ENCODE measurements at regions not wholly inside any gene's neighbourhood (a gene's known extent, or its start where the extent isn't known, plus 50 kb on each side); places are given as distances from the start of the nearest gene placed in this dataset.

GRCh38 chr3:191148131-191148530 is 50.9 kb upstream of the OSTN start:
- H3K36me3 ChIP-seq (ENCODE audit: control insufficient read depth, insufficient read depth, low read length), result no peaks in the 10 kb centered on the region
- H3K9me3 ChIP-seq (ENCODE audit: control insufficient read depth, low read length), result no peaks in the 10 kb centered on the region
- no peak overlapping the region for H2AFZ ChIP-seq
- TF ChIP-seq, protein P1, sequence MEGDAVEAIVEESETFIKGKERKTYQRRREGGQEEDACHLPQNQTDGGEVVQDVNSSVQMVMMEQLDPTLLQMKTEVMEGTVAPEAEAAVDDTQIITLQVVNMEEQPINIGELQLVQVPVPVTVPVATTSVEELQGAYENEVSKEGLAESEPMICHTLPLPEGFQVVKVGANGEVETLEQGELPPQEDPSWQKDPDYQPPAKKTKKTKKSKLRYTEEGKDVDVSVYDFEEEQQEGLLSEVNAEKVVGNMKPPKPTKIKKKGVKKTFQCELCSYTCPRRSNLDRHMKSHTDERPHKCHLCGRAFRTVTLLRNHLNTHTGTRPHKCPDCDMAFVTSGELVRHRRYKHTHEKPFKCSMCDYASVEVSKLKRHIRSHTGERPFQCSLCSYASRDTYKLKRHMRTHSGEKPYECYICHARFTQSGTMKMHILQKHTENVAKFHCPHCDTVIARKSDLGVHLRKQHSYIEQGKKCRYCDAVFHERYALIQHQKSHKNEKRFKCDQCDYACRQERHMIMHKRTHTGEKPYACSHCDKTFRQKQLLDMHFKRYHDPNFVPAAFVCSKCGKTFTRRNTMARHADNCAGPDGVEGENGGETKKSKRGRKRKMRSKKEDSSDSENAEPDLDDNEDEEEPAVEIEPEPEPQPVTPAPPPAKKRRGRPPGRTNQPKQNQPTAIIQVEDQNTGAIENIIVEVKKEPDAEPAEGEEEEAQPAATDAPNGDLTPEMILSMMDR (IDR thresholded peaks at IDR 0.05), result no peak
- H3K4me1 ChIP-seq, result no peaks in the 10 kb centered on the region
- H3K79me2 ChIP-seq, result no peaks in the 10 kb centered on the region
- H3K27me3 ChIP-seq (ENCODE audit: control insufficient read depth, insufficient read depth, low read length), result no peaks in the 10 kb centered on the region
- no peak overlapping the region for H3K4me3 ChIP-seq (ENCODE audit: low read depth, low read length)
- no peak overlapping the region for H3K9ac ChIP-seq
- no peak overlapping the region for H3K4me2 ChIP-seq (ENCODE audit: low read length)
- H3K27ac ChIP-seq, result no peak overlapping the region

GRCh38 chr3:191143224-191143623 is 55.8 kb upstream of the OSTN start:
- TF ChIP-seq, protein P1 (IDR thresholded peaks at IDR 0.05), result no peak
- Histone ChIP-seq H2AFZ (no peak overlapping the region), H3K9ac (no peak overlapping the region), H3K4me2 (ENCODE audit: low read length) (no peak overlapping the region), H3K79me2 (no peaks in the 10 kb centered on the region), H3K9me3 (ENCODE audit: control insufficient read depth, low read length) (no peaks in the 10 kb centered on the region), H3K4me1 (no peaks in the 10 kb centered on the region), H3K36me3 (ENCODE audit: control insufficient read depth, insufficient read depth, low read length) (no peaks in the 10 kb centered on the region), H3K4me3 (ENCODE audit: low read depth, low read length) (no peak overlapping the region), H3K27ac (no peak overlapping the region), H3K27me3 (ENCODE audit: control insufficient read depth, insufficient read depth, low read length) (no peaks in the 10 kb centered on the region)

DNA sequence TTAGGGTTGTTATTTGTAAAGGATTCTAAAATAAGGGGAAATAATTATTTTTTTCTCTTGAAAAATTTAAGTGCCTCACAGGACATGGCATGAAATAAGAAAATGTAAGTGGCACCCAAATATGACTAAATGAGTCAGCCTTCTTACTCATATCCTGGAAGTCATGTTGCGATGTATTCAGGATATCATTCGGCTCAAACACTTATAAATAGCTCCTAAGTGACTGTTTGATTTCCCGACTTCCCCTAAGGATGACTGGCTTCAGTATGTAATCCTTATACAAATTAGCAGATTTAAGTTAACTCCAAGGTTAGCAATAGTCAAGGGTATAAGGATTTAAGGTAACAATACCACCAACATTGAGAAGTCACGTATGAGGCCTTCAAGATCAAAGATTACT is 57.3 kb upstream of the OSTN start:
- Histone ChIP-seq H3K36me3 (ENCODE audit: control insufficient read depth, insufficient read depth, low read length) (no peaks in the 10 kb centered on the region), H3K4me1 (no peaks in the 10 kb centered on the region), H3K79me2 (no peaks in the 10 kb centered on the region), H3K9me3 (ENCODE audit: control insufficient read depth, low read length) (no peaks in the 10 kb centered on the region), H3K4me3 (ENCODE audit: low read depth, low read length) (no peak overlapping the region), H2AFZ (no peak overlapping the region), H3K27ac (no peak overlapping the region), H3K27me3 (ENCODE audit: control insufficient read depth, insufficient read depth, low read length) (no peaks in the 10 kb centered on the region), H3K9ac (no peak overlapping the region), H3K4me2 (ENCODE audit: low read length) (no peak overlapping the region)
- TF ChIP-seq, protein P1 (IDR thresholded peaks at IDR 0.05), result no peak

DNA sequence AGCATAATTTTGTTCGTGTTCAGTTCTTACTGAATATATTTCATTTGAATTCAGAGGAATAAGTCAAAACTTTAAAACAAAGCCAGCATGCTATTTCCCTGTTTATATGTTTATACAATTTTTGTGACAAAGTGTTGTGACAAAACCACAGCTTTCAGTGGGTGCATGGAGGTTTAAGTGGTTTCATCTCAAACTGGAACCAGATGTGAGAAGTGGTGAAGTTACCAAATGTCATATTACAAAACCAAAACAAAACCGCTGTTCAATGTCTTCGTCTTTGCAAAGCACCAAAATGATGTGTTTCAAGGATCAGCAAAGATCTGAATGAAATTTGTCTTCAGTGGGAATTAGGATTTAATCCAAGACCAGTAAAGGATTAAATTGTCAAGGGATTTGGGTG is 59.3 kb upstream of the OSTN start:
- Histone ChIP-seq H3K4me1 (no peaks in the 10 kb centered on the region), H2AFZ (no peak overlapping the region), H3K36me3 (ENCODE audit: control insufficient read depth, insufficient read depth, low read length) (no peaks in the 10 kb centered on the region)

DNA sequence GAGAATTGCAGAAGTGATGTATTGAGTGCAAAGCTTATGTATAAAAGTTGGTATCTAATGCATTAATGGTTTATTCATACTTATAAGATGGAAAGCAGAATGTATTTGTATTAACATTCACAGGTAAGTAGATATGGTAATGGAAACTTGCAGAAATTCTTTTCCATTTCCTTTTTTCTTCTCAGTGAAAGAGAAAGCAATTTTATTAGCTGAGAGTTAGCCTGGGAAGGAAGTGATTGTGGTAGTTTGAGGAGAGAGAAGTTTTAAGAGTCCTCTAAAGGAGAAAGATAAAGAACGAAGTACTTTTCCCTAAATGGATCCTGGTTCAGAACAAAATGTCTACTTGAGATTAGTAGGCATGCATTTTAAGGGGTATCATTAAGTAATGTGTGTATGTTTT is 60.1 kb upstream of the OSTN start:
- no peak overlapping the region for H3K27ac ChIP-seq
- no peaks in the 10 kb centered on the region for H3K9me3 ChIP-seq (ENCODE audit: control insufficient read depth, low read length)
- H3K27me3 ChIP-seq (ENCODE audit: control insufficient read depth, insufficient read depth, low read length), result no peaks in the 10 kb centered on the region
- TF ChIP-seq, protein P1 (IDR thresholded peaks at IDR 0.05), result no peak
- no peaks in the 10 kb centered on the region for H3K79me2 ChIP-seq
- no peaks in the 10 kb centered on the region for H3K4me1 ChIP-seq
- no peaks in the 10 kb centered on the region for H3K36me3 ChIP-seq (ENCODE audit: control insufficient read depth, insufficient read depth, low read length)
- H3K4me3 ChIP-seq (ENCODE audit: low read depth, low read length), result no peak overlapping the region
- H2AFZ ChIP-seq, result no peak overlapping the region
- H3K4me2 ChIP-seq (ENCODE audit: low read length), result no peak overlapping the region
- no peak overlapping the region for H3K9ac ChIP-seq

More for the DNA sequence above, 59.3 kb upstream of the OSTN start:
- Histone ChIP-seq H3K4me3 (ENCODE audit: low read depth, low read length) (no peak overlapping the region), H3K9me3 (ENCODE audit: control insufficient read depth, low read length) (no peaks in the 10 kb centered on the region), H3K27ac (no peak overlapping the region), H3K27me3 (ENCODE audit: control insufficient read depth, insufficient read depth, low read length) (no peaks in the 10 kb centered on the region), H3K9ac (no peak overlapping the region), H3K79me2 (no peaks in the 10 kb centered on the region), H3K4me2 (ENCODE audit: low read length) (no peak overlapping the region)
- TF ChIP-seq, protein P1 (IDR thresholded peaks at IDR 0.05), result no peak

All from parathyroid adenoma (tissue), 2 donors.